Transverse colon (tissue), 3 donors: ENCODE measurements at regions not wholly inside any gene's neighbourhood (a gene's known extent, or its start where the extent isn't known, plus 50 kb on each side); places are given as distances from the start of the nearest gene placed in this dataset.
"Not testable (repeated sequence)": the region's sequence is repeated elsewhere in the genome, so short reads cannot be mapped to it uniquely, and the experiment has no call there.

Experiments
- EP300 ChIP-seq: sonication (generic); formaldehyde crosslinking; IDR thresholded peaks from one replicate; pipeline ENCODE4 v1.6.1; 2017; ENCODE audit warnings: antibody characterized with exemption, low read depth
- POLR2AphosphoS5 ChIP-seq, 3 donors: sonication (generic); formaldehyde crosslinking; IDR thresholded peaks; one replicate each; pipeline ENCODE4 v1.6.1; 2016; ENCODE audit warnings: antibody characterized with exemption in 3 of 3

DNA sequence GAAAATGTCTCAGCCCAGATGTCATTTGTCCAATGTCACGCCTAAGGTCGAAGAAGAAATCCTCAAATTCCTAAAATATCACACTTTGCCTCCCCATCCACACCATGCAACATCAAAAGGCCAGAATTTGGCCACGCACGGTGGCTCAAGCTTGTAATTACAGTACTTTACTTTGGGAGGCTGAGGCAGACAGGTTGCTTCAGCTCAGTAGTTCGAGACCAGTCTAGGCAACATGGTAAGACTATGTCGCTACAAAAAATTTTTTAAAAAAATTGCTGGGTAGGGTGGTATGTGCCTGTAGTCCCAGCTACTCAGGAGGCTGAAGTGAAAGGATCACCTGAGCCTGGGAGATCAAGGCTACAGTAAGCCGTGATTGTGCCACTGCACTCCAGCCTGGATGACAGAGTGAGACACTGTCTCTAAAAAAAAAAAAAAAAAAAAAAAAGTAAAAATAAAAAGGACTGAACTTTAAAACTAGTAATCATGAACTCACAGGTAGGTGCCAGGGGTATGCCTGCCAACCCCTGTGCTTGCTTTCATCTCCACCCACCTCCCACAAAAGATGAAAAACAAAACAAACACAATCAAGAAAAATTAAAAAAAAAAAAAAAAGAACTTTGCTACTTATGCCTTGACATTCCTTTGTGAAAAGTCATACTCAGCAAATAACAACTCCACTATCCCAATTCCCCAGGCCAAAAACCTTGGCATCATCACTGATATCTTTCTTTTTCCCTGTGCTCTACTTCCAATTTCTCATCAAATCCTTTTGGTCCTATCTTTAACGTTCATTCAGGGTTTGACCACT is 81.3 kb downstream of the SYT15 start:
- not testable (repeated sequence) for TF ChIP-seq POLR2AphosphoS5 (IDR thresholded peaks at IDR 0.05); EP300
